Choroid plexus epithelial cell (primary cell): ENCODE measurements at regions not wholly inside any gene's neighbourhood (a gene's known extent, or its start where the extent isn't known, plus 50 kb on each side); places are given as distances from the start of the nearest gene placed in this dataset.

ENCODE experiments used
- DNase-seq: peaks from one replicate; pipeline ENCODE4 v3.0.0-alpha.2; 2010; ENCODE audit warnings: low read depth
- H3K4me3 ChIP-seq: 2 replicates; pipeline ENCODE4 v1.5.1; 2011; ENCODE audit warnings: low read depth, mild to moderate bottlenecking, control low read depth, low read length, moderate library complexity
- TF ChIP-seq, protein P1 (sequence below): conservative IDR thresholded peaks from 2 replicates; pipeline ENCODE4 v1.5.1; 2011; ENCODE audit warnings: low read depth, mild to moderate bottlenecking, control low read depth, inconsistent platforms, low read length, moderate library complexity

DNA sequence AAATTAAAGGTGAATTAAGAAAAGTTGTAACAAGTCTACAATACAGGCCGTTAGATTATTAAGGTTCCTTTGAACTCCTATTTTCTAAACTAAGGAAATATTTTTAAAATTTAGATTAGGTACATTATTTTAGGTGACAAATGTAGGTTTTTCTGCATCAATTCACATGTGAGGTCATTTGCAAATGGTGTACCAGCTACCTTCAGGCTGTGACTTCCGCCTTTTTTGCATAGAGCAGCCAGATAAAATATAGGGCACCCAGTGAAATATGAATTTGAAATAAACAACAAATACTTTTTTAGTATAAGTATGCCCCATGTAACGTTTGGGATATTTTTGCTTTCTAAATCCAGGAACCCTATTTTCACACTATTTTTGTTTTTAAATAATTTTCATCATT lies 544.0 kb downstream of the LMO4 start:
- no peak overlapping the region for H3K4me3 ChIP-seq
- DNase-seq, result no peak
- TF ChIP-seq, protein P1, sequence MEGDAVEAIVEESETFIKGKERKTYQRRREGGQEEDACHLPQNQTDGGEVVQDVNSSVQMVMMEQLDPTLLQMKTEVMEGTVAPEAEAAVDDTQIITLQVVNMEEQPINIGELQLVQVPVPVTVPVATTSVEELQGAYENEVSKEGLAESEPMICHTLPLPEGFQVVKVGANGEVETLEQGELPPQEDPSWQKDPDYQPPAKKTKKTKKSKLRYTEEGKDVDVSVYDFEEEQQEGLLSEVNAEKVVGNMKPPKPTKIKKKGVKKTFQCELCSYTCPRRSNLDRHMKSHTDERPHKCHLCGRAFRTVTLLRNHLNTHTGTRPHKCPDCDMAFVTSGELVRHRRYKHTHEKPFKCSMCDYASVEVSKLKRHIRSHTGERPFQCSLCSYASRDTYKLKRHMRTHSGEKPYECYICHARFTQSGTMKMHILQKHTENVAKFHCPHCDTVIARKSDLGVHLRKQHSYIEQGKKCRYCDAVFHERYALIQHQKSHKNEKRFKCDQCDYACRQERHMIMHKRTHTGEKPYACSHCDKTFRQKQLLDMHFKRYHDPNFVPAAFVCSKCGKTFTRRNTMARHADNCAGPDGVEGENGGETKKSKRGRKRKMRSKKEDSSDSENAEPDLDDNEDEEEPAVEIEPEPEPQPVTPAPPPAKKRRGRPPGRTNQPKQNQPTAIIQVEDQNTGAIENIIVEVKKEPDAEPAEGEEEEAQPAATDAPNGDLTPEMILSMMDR, result no peak

DNA sequence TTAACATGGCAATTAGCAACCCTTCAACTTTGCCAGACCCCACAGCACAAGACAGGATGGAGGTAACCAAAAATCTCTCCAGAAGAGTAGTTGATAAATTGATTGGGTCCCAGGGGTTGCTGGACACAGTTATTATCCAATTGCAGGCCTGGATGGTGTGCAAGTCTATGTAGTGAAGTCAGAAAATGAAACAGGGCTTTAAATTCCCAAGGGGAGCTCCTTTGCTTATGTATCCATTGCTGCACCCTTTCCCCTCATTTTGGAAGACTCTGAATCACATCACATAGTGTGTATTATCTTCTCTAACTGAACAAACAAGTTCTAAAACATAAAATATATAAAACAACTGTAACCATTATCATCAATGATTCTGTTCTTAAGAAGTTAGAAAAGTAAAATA lies 550.2 kb downstream of the LMO4 start:
- TF ChIP-seq, protein P1, result no peak
- peak; percentile 20 for DNase-seq

DNA sequence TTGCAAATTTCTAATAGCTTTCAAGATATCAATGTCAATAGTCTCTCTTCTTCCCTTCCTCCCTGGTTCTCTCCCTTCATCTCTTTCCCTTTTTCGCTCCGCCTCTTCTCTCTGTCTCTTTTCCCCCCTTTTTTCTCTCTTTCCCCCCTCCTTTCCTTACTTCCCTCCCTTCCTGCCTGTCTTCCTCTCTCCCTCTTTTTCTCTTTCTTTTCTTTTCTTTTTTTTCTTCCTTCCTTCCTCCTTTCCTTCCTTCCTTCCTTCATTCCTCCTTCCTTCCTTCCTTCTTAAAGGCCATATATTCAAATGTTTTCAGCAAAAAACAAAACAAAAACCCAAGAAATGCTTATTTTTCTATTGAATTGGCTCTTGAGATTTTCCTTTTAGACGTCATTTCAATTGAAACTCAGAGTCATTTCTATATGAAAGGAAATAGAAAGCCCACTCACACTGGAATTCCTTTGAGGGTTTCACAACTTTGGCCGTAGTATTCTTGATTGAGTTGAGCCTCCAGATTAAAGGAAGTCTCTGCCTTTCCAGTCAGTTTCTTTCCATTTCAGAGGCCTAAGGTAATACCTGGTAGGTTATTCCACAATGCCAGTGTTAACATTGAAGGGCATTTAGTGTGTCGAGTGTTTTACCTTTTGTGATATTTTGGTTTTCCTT lies 551.5 kb downstream of the LMO4 start:
- peak; percentile 20 for DNase-seq

More for the DNA sequence above, 550.2 kb downstream of the LMO4 start:
- H3K4me3 ChIP-seq, result no peak overlapping the region

DNA sequence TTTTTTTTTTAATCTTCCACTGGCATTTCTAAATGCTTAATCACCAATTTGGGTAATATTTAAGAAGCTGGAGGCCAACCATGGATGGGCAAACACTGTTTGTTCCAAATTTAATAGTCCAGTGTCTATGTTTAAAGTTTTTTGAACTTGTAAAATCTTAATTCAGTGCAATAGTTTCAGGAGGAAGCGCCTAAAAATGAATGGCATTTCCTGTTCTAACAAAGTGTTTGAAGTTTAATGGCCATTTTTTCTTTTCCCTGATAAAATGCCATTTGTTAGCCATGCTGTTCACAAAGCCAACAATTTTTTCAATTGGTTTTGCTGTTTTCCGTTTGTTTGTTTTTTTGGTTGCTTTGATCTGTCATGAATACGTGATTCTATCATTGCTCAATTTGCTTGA lies 552.1 kb downstream of the LMO4 start:
- H3K4me3 ChIP-seq, result no peak overlapping the region
- peak; percentile 46 for DNase-seq
- TF ChIP-seq, protein P1, result no peak

More for the DNA sequence above, 551.5 kb downstream of the LMO4 start:
- TF ChIP-seq, protein P1, result no peak
- H3K4me3 ChIP-seq, result no peak overlapping the region

DNA sequence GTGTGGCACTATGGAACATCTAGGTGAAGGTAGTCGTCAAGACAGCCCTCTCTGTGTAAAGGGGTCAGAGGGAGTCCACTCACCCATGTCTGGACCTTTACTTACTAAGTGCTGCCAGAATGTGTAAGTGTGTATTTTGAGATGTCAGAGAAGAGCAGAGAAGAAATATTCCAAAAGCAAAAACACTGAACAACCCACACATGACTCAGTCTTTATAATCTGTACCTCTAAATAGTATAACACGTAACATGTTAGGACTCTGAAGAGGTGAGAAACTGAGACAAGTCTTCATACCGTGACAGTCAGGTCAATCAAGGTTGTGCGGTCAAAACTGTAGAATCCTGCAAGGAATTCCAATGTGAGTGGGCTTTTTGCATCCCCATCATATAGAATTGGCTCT lies 555.2 kb downstream of the LMO4 start:
- TF ChIP-seq, protein P1, result no peak
- no peak for DNase-seq
- no peak overlapping the region for H3K4me3 ChIP-seq

DNA sequence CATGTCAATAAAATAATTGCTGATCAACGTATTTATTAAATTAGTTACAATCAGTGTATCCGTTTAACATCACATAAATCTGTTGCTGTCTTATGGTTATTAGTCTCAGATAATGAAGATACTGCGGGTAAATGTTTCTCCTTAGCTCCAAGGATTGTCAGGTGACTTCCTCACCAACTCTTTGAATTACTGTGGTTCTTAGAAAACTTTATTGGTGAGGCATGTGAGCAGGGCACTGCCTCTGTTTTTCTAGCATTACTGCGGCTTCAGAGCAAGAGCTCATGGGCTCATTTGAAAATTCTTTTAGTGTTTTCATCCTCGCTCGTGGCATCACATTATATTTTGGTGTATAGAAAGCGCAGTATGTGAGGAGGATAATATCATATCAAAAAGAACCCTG lies 555.9 kb downstream of the LMO4 start:
- no peak for DNase-seq
- TF ChIP-seq, protein P1, result no peak

DNA sequence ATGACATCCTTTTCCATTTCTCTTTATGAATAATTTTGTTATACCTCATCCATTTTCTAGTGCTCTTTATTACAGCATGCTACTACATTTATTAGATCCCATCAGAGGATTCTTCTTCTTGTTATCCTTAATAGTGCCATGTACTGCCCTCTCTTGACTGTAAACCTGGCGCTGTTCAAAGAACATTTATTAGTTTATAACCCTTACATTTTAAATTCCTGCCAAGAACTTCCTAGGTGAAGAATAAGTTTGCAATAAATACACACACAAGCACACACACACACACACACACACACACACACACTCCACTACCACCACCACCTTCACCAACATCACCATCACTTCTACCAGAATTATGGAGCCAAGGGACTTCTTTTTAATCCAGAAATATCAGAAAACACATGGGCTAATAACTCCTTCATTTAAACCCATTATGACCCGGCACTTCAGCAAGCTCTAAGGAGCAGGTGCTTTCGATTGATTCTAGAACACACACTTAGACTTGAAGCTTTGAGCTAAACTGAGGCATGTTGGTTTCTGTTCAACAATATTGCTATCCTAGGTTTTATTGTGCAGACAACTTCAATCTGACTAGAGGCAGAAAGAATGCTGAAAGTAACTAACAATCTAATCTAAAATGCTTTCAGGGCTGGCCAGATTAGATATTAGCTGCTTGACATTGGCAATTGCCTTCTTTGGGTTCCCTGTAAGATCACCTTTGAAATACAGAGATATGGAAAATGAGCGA lies 556.8 kb downstream of the LMO4 start:
- no peak for DNase-seq
- no peak overlapping the region for H3K4me3 ChIP-seq
- TF ChIP-seq, protein P1, result no peak

More for the DNA sequence above, 555.9 kb downstream of the LMO4 start:
- no peak overlapping the region for H3K4me3 ChIP-seq
